CD4-positive, alpha-beta T cell (primary cell): ENCODE measurements at regions not wholly inside any gene's neighbourhood (a gene's known extent, or its start where the extent isn't known, plus 50 kb on each side); places are given as distances from the start of the nearest gene placed in this dataset.

ENCODE experiments used
- ATAC-seq: fragments of 200-7000 bp; cut with Tn5 transposase; one replicate; pipeline ENCODE4 v1.10.0; 2022; ENCODE audit warnings: mild to moderate bottlenecking; ENCODE audit not compliant: poor library complexity
- CTCF ChIA-PET: fragments of 350-600 bp; sonication (Branson Sonifier 250); formaldehyde crosslinking; loops from one replicate; lab custom pipeline; 2021; ENCODE audit warnings: antibody characterized with exemption, inconsistent platforms; lab: Charles Lee
- POLR2A ChIA-PET: fragments of 350-600 bp; sonication (Branson Sonifier 250); formaldehyde crosslinking; loops from one replicate; lab custom pipeline; 2021; ENCODE audit warnings: antibody characterized with exemption, inconsistent platforms; lab: Charles Lee
- DNase-seq, 14 experiments: peaks; one replicate each; pipeline ENCODE4 v3.0.0-alpha.2; 2013 to 2020; ENCODE audit warnings: mixed read lengths in 2 of 14
- H3K27ac ChIP-seq, 2 donors: one replicate each; pipeline versions ENCODE4 v1.5.1 to v1.7.0; 2013; ENCODE audit warnings: low read length in 2 of 2, low read depth in 1 of 2, mild to moderate bottlenecking in 1 of 2
- H3K27me3 ChIP-seq, 2 experiments: 1 replicate in 1 of 2; 2 replicates in 1 of 2; pipeline versions ENCODE4 v1.6.1 to v1.7.0; 2013; ENCODE audit warnings: low read length in 2 of 2, control low read depth in 1 of 2, mild to moderate bottlenecking in 1 of 2, moderate library complexity in 1 of 2; ENCODE audit not compliant: insufficient read depth in 2 of 2, control insufficient read depth in 1 of 2
- H3K36me3 ChIP-seq: one replicate; pipeline ENCODE4 v1.6.1; 2013; ENCODE audit warnings: low read length, control low read depth; ENCODE audit not compliant: insufficient read depth
- H3K4me1 ChIP-seq: one replicate; pipeline ENCODE4 v1.6.1; 2013; ENCODE audit warnings: low read length, control low read depth; ENCODE audit not compliant: insufficient read depth
- H3K4me3 ChIP-seq: one replicate; pipeline ENCODE4 v1.5.1; 2013; ENCODE audit warnings: mild to moderate bottlenecking, low read length, moderate library complexity
- H3K9me3 ChIP-seq, 2 experiments: 1 replicate in 1 of 2; 2 replicates in 1 of 2; pipeline versions ENCODE4 v1.6.1 to v1.7.0; 2013; ENCODE audit warnings: low read length in 2 of 2, mild to moderate bottlenecking in 2 of 2, control low read depth in 1 of 2, moderate library complexity in 1 of 2; ENCODE audit not compliant: control insufficient read depth in 1 of 2, insufficient read depth in 1 of 2
- H3K27ac Mint-ChIP-seq: one replicate; pipeline ENCODE4 v1.8.0; 2020; ENCODE audit warnings: mixed read lengths
- H3K27me3 Mint-ChIP-seq: one replicate; pipeline ENCODE4 v1.8.0; 2021; ENCODE audit warnings: mixed read lengths
- H3K36me3 Mint-ChIP-seq: one replicate; pipeline ENCODE4 v1.8.0; 2021; ENCODE audit warnings: low read depth, mixed read lengths
- H3K4me1 Mint-ChIP-seq: one replicate; pipeline ENCODE4 v1.8.0; 2021; ENCODE audit warnings: low read depth, mixed read lengths
- H3K4me3 Mint-ChIP-seq: one replicate; pipeline ENCODE4 v1.8.0; 2020; ENCODE audit warnings: mild to moderate bottlenecking, mixed read lengths
- H3K9me3 Mint-ChIP-seq: one replicate; pipeline ENCODE4 v1.8.0; 2020; ENCODE audit warnings: mixed read lengths
- CTCF ChIP-seq: fragments of 200-600 bp; IDR thresholded peaks from one replicate; pipeline ENCODE4 v1.8.0; 2022; ENCODE audit warnings: antibody characterized with exemption, mild to moderate bottlenecking
- intact Hi-C, 2 experiments: fragments of 100-400 bp; cut with DNase I in 1 of 2; cut with micrococcal nuclease in 1 of 2; formaldehyde crosslinking; loops; one replicate each; pipeline versions ENCODE4 v1.15.1 to v1.9.0; 2023 to 2025; cut with DNase I, micrococcal nuclease

- H3K27ac ChIP-seq = no peak overlapping the region
- no peaks in the 10 kb centered on the region for H3K27me3 ChIP-seq
- no peak for ATAC-seq
- H3K4me3 ChIP-seq = no peak overlapping the region
- Mint-ChIP-seq H3K36me3 (no peaks in the 10 kb centered on the region), H3K27ac (no peak overlapping the region), H3K9me3 (no peaks in the 10 kb centered on the region), H3K4me1 (no peaks in the 10 kb centered on the region), H3K4me3 (no peak overlapping the region), H3K27me3 (no peaks in the 10 kb centered on the region)
- DNase-seq = no peak
- TF ChIP-seq CTCF = no peak
- no peaks in the 10 kb centered on the region for H3K36me3 ChIP-seq
- POLR2A ChIA-PET = no interaction called here
- H3K4me1 ChIP-seq = no peaks in the 10 kb centered on the region
- no peaks in the 10 kb centered on the region for H3K9me3 ChIP-seq
- CTCF ChIA-PET = no interaction called here
- intact Hi-C loops = no loop called here
Measured at GRCh38 chr5:57911438-57911837, 428.8 kb upstream of the ACTBL2 start.

GRCh38 chr5:57906671-57907070 is 424.1 kb upstream of the ACTBL2 start:
- no peak for ATAC-seq
- Mint-ChIP-seq H3K36me3 (no peaks in the 10 kb centered on the region), H3K27ac (no peak overlapping the region), H3K27me3 (no peaks in the 10 kb centered on the region), H3K9me3 (no peaks in the 10 kb centered on the region), H3K4me3 (no peak overlapping the region), H3K4me1 (no peaks in the 10 kb centered on the region)
- H3K9me3 ChIP-seq = no peaks in the 10 kb centered on the region
- no peaks in the 10 kb centered on the region for H3K36me3 ChIP-seq
- no peak overlapping the region for H3K27ac ChIP-seq
- no peak overlapping the region for H3K4me3 ChIP-seq
- CTCF ChIA-PET = no interaction called here
- POLR2A ChIA-PET = no interaction called here
- intact Hi-C loops = no loop called here
- no peak for DNase-seq
- H3K27me3 ChIP-seq = no peaks in the 10 kb centered on the region
- no peak for TF ChIP-seq CTCF
- no peaks in the 10 kb centered on the region for H3K4me1 ChIP-seq

- H3K4me3 Mint-ChIP-seq = no peak overlapping the region
- Histone ChIP-seq H3K4me1 (no peaks in the 10 kb centered on the region), H3K27ac (no peak overlapping the region), H3K36me3 (no peaks in the 10 kb centered on the region), H3K4me3 (no peak overlapping the region), H3K27me3 (no peaks in the 10 kb centered on the region), H3K9me3 (no peaks in the 10 kb centered on the region)
- ATAC-seq (no peak), DNase-seq (no peak)
- POLR2A ChIA-PET = no interaction called here
- H3K36me3 Mint-ChIP-seq = no peaks in the 10 kb centered on the region
- H3K4me1 Mint-ChIP-seq = no peaks in the 10 kb centered on the region
- no peak for TF ChIP-seq CTCF
- intact Hi-C loops = no loop called here
- no peaks in the 10 kb centered on the region for H3K9me3 Mint-ChIP-seq
- H3K27me3 Mint-ChIP-seq = no peaks in the 10 kb centered on the region
- CTCF ChIA-PET = no interaction called here
- no peak overlapping the region for H3K27ac Mint-ChIP-seq
Measured at GRCh38 chr5:57903458-57903857, 420.8 kb upstream of the ACTBL2 start.
